ACC112 (cell line): ENCODE measurements at regions not wholly inside any gene's neighbourhood (a gene's known extent, or its start where the extent isn't known, plus 50 kb on each side); places are given as distances from the start of the nearest gene placed in this dataset.

ENCODE experiments used
- H2AFZ ChIP-seq: fragments of 200-600 bp; sonication (generic); one replicate; pipeline ENCODE4 v1.6.0; 2017; ENCODE audit warnings: antibody characterized with exemption, low read length; ENCODE audit not compliant: unreplicated experiment
- H3K27ac ChIP-seq: fragments of 200-600 bp; sonication (generic); 2 replicates; pipeline ENCODE4 v1.5.1; 2014; ENCODE audit warnings: low read depth, mild to moderate bottlenecking, antibody characterized with exemption, low read length, moderate library complexity
- H3K27me3 ChIP-seq: fragments of 200-600 bp; sonication (generic); 2 replicates; pipeline ENCODE4 v1.6.1; 2014; ENCODE audit warnings: mild to moderate bottlenecking, antibody characterized with exemption, low read length, moderate library complexity, mixed read lengths; ENCODE audit not compliant: insufficient read depth
- H3K36me3 ChIP-seq: fragments of 200-600 bp; sonication (generic); 2 replicates; pipeline ENCODE4 v1.6.1; 2016; ENCODE audit warnings: mild to moderate bottlenecking, antibody characterized with exemption, low read length, moderate library complexity, mixed read lengths; ENCODE audit not compliant: insufficient read depth
- H3K4me1 ChIP-seq: fragments of 200-600 bp; sonication (generic); one replicate; pipeline ENCODE4 v1.6.1; 2016; ENCODE audit warnings: low read length, mixed read lengths; ENCODE audit not compliant: insufficient read depth, unreplicated experiment, control insufficient read depth
- H3K4me3 ChIP-seq: fragments of 200-600 bp; sonication (generic); 2 replicates; pipeline ENCODE4 v1.5.1; 2014; ENCODE audit warnings: mild to moderate bottlenecking, low read depth, low read length
- H3K79me2 ChIP-seq: fragments of 200-600 bp; sonication (generic); one replicate; pipeline ENCODE4 v1.6.0; 2016; ENCODE audit warnings: low read length; ENCODE audit not compliant: control insufficient read depth, unreplicated experiment, insufficient read depth

DNA sequence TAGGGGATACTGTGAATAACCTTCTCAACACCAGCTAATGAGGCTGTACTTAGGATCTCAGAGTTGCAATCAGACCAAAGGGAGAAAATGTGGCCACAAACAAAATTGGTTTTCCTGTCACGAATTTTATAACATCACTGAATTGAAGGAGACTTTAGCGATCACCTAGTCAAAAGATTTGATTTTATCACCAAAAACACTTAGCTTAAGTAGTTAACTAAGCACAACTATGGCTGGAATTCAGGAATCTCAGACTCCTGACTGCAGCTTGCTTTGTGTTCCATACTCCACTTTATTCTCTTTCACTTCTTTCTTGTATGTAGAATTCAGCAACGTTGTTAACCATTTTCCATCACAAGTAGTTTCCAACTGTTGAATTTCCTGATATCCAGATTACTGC is 152.0 kb downstream of the SLC16A9 start:
- H3K36me3 ChIP-seq: no peaks in the 10 kb centered on the region
- peaks cover 3% of the 10 kb centered on the region for H3K4me1 ChIP-seq
- peaks cover 9% of the 10 kb centered on the region; the same call in 1 of the 2 replicates for H3K27me3 ChIP-seq
- H3K27ac ChIP-seq: no peak overlapping the region
- H3K4me3 ChIP-seq: no peak overlapping the region
- H3K79me2 ChIP-seq: no peaks in the 10 kb centered on the region
- no peak overlapping the region for H2AFZ ChIP-seq

- no peak overlapping the region for H2AFZ ChIP-seq
- no peak overlapping the region for H3K27ac ChIP-seq
- peaks cover 3% of the 10 kb centered on the region for H3K4me1 ChIP-seq
- no peaks in the 10 kb centered on the region for H3K79me2 ChIP-seq
- H3K36me3 ChIP-seq: no peaks in the 10 kb centered on the region
- H3K27me3 ChIP-seq: peaks cover 9% of the 10 kb centered on the region; the same call in 1 of the 2 replicates
- H3K4me3 ChIP-seq: no peak overlapping the region
These were observed 152.6 kb downstream of the SLC16A9 start for GRCh38 chr10:59557052-59557451.

DNA sequence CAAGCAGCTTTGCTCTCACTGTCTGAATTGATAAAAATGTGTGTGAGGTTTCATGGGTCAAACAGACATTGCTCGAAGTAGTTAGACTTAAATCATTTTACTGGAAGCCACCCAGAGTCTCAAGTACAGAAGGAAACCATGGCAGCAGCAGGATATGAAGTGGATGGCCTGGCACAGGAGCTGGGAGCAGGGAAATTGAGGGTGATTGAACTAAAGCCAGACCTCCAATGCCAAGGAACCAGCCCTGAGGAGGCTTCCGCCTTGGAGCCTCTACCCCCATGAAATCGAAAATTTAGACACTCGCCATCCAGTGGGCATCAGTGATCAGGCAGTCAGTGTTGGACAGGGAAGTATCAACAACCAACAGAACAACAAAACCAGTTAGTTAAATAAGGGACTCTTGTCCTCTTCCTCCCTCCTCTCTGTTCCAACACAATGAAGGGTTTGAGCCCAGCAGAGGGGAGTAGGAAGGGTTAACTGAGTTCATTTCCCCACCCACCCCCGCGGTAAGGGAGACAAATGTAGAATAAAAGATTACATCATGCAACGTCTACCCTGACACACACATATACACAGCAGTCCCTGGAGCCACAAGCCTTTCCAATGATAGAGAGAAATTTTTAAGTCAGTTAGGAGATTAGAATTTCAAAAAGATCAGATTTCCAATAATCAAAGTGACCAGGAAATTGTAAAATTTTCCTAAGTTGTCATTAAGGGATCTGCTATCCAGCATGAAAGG is 156.3 kb downstream of the SLC16A9 start:
- Histone ChIP-seq H3K27me3 (peaks cover 17% of the 10 kb centered on the region; the same call in 1 of the 2 replicates), H3K4me1 (no peaks in the 10 kb centered on the region), H3K79me2 (no peaks in the 10 kb centered on the region), H2AFZ (no peak overlapping the region), H3K4me3 (no peak overlapping the region), H3K36me3 (no peaks in the 10 kb centered on the region), H3K27ac (no peak overlapping the region)

DNA sequence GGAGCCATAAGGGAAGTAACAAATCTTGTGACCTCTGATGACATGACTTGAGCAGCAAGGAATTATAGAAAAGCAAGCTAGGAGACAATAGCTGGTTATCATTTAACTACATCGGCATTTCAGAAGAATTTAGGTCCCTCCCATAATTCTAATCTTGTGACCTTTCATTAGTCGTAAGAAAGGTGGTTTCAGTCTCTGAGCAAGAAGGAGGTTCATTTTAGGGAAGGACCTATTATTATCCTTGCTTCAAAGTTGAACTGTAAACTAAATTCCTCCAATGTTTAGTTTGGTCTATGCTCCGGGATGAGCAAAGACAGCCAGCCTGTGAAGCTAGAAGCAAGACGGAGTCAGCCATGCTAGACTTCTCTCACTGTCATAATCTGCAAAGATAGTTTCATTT is 159.6 kb downstream of the SLC16A9 start:
- no peaks in the 10 kb centered on the region for H3K4me1 ChIP-seq
- H2AFZ ChIP-seq: no peak overlapping the region
- H3K79me2 ChIP-seq: no peaks in the 10 kb centered on the region
- H3K27ac ChIP-seq: no peak overlapping the region
- no peak overlapping the region for H3K4me3 ChIP-seq
- peaks cover 12% of the 10 kb centered on the region; the same call in 1 of the 2 replicates for H3K27me3 ChIP-seq
- H3K36me3 ChIP-seq: no peaks in the 10 kb centered on the region

DNA sequence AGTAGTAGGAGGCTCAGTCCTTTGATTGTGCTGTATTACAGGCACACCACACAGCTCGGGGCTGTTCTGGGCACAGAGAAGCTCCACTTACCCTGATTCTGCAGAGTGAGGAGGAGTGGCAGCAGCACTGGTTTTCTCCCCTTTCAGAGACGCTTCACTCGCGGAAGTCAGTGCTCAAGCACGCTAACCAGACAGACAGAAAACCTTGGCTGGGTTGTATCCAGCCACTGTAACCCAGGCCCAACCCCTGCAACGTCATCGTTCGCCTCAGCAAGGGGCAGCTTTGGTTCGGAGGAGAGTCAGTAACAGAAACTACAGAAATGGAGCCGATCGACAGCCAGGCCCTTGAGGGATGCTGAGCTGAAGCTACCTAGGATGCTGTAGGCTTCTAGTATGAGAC is 171.0 kb downstream of the SLC16A9 start:
- Histone ChIP-seq H3K79me2 (no peaks in the 10 kb centered on the region), H3K4me1 (peaks cover 9% of the 10 kb centered on the region), H3K27ac (no peak overlapping the region), H3K36me3 (no peaks in the 10 kb centered on the region), H2AFZ (no peak overlapping the region), H3K4me3 (no peak overlapping the region), H3K27me3 (no peaks in the 10 kb centered on the region)

GRCh38 chr10:59537501-59537900 is 172.1 kb downstream of the SLC16A9 start:
- no peak overlapping the region for H2AFZ ChIP-seq
- H3K4me1 ChIP-seq: peaks cover 9% of the 10 kb centered on the region
- no peaks in the 10 kb centered on the region for H3K27me3 ChIP-seq
- no peak overlapping the region for H3K4me3 ChIP-seq
- no peaks in the 10 kb centered on the region for H3K36me3 ChIP-seq
- no peak overlapping the region for H3K27ac ChIP-seq
- no peaks in the 10 kb centered on the region for H3K79me2 ChIP-seq

GRCh38 chr10:59536167-59537014 is 173.3 kb downstream of the SLC16A9 start:
- Histone ChIP-seq H2AFZ (no peak overlapping the region), H3K27me3 (no peaks in the 10 kb centered on the region), H3K4me3 (no peak overlapping the region), H3K36me3 (no peaks in the 10 kb centered on the region), H3K79me2 (no peaks in the 10 kb centered on the region), H3K4me1 (peaks cover 9% of the 10 kb centered on the region), H3K27ac (peak overlapping the region; percentile 62)

GRCh38 chr10:59524348-59524747 is 162.0 kb upstream of the FAM13C start:
- no peak overlapping the region for H2AFZ ChIP-seq
- H3K27ac ChIP-seq: no peak overlapping the region
- no peaks in the 10 kb centered on the region for H3K4me1 ChIP-seq
- H3K27me3 ChIP-seq: peaks cover 21% of the 10 kb centered on the region
- H3K79me2 ChIP-seq: no peaks in the 10 kb centered on the region
- no peaks in the 10 kb centered on the region for H3K36me3 ChIP-seq
- H3K4me3 ChIP-seq: no peak overlapping the region

DNA sequence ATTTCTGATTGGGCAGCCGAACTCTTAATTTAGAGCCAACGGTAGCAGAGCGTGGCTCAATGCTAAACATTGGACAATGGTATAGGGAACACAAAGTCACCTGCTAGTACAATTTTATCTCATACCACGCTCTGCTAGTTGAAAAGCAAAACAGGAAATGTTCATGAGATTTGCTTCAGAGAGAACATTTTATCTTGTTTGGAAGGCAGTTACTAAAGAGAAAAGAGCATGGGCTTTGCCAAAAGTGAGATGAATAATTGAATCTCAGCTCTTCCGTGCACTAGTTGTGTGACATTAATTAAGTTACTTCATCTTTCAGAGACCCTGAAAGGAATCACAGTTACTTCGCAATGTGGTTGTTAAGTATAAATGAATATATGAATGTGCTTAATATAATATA is 161.5 kb upstream of the FAM13C start:
- Histone ChIP-seq H3K27me3 (peaks cover 26% of the 10 kb centered on the region), H3K27ac (no peak overlapping the region), H3K79me2 (no peaks in the 10 kb centered on the region), H3K4me1 (no peaks in the 10 kb centered on the region), H2AFZ (no peak overlapping the region), H3K36me3 (no peaks in the 10 kb centered on the region), H3K4me3 (no peak overlapping the region)

DNA sequence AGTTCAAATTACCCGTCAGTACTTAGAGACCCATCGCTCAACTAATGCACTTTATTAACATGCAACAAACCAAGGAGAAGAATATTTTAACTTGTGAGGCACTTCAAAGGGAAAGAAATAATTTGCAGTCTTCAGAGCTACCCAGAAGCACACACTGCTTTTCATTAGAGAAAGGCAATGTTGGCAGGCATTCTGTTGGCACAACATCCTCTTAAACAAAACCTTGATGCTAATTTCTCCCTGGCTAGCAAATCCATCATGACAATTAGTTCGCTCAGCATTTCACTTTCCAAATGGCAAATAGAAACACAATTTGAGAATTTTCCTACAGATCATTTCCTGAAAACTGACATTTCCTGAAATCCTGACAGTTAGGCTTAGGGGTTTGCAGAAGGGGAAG is 155.6 kb upstream of the FAM13C start:
- H3K4me1 ChIP-seq: no peaks in the 10 kb centered on the region
- no peaks in the 10 kb centered on the region for H3K36me3 ChIP-seq
- H3K27ac ChIP-seq: no peak overlapping the region
- peaks cover 63% of the 10 kb centered on the region for H3K27me3 ChIP-seq
- no peaks in the 10 kb centered on the region for H3K79me2 ChIP-seq
- H2AFZ ChIP-seq: no peak overlapping the region
- no peak overlapping the region for H3K4me3 ChIP-seq
